GM21528 (cell line): ENCODE measurements at regions not wholly inside any gene's neighbourhood (a gene's known extent, or its start where the extent isn't known, plus 50 kb on each side); places are given as distances from the start of the nearest gene placed in this dataset.
"Not testable (repeated sequence)": the region's sequence is repeated elsewhere in the genome, so short reads cannot be mapped to it uniquely, and the experiment has no call there.

ENCODE experiments used
- ATAC-seq: cut with Tn5 transposase; IDR thresholded peaks from one replicate; pipeline ENCODE4 v1.9.1; 2021; ENCODE audit warnings: mild to moderate bottlenecking, moderate library complexity; ENCODE audit not compliant: unreplicated experiment, low FRiP score

- ATAC-seq: not testable (repeated sequence)
These were observed 316.4 kb downstream of the CCDC74A start for GRCh38 chr2:131844044-131844443.

GRCh38 chr2:131856202-131856601 lies 305.6 kb downstream of the ANKRD30BL start:
- not testable (repeated sequence) for ATAC-seq

- not testable (repeated sequence) for ATAC-seq
These were observed 303.6 kb downstream of the ANKRD30BL start for GRCh38 chr2:131858197-131858596.
